ENCODE measurements at regions not wholly inside any gene's neighbourhood (a gene's known extent, or its start where the extent isn't known, plus 50 kb on each side); places are given as distances from the start of the nearest gene placed in this dataset.
"Not testable (repeated sequence)": the region's sequence is repeated elsewhere in the genome, so short reads cannot be mapped to it uniquely, and the experiment has no call there.

DNA sequence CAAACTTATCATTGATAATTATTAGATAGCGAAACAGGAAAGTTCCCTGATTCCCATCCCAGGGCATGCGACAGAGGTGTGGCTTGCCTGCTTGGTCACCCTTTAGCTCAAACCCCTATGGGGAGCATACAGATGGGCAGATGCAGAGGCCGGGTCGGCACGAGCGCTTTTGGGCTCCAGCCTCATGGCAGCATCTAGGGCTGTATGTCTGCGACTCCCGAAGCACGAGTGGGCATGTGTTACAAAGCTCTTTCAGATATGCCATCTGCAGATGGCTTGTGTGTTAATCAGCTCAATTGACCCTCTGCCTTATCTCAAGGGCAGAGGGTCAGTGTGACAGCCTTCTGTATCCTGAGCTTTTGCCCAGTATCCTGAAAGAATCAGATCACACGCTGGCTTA, 2069.3 kb upstream of the RAG2 start:
- no peaks in the 10 kb centered on the region for H3K4me1 Mint-ChIP-seq (ENCODE audit: low read depth)
- DNase-seq (ENCODE audit: low spot score), result peak; percentile 57
- no peaks in the 10 kb centered on the region for H3K36me3 Mint-ChIP-seq (ENCODE audit: low read depth)
- H3K27ac Mint-ChIP-seq (ENCODE audit: unreplicated experiment), result no peak overlapping the region
- peaks cover 2% of the 10 kb centered on the region for H3K9me3 Mint-ChIP-seq (ENCODE audit: low read depth)
- TF ChIP-seq, protein P1, sequence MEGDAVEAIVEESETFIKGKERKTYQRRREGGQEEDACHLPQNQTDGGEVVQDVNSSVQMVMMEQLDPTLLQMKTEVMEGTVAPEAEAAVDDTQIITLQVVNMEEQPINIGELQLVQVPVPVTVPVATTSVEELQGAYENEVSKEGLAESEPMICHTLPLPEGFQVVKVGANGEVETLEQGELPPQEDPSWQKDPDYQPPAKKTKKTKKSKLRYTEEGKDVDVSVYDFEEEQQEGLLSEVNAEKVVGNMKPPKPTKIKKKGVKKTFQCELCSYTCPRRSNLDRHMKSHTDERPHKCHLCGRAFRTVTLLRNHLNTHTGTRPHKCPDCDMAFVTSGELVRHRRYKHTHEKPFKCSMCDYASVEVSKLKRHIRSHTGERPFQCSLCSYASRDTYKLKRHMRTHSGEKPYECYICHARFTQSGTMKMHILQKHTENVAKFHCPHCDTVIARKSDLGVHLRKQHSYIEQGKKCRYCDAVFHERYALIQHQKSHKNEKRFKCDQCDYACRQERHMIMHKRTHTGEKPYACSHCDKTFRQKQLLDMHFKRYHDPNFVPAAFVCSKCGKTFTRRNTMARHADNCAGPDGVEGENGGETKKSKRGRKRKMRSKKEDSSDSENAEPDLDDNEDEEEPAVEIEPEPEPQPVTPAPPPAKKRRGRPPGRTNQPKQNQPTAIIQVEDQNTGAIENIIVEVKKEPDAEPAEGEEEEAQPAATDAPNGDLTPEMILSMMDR (IDR thresholded peaks at IDR 0.05), result no peak
- no peaks in the 10 kb centered on the region for H3K27me3 Mint-ChIP-seq (ENCODE audit: low read depth)
- no peak overlapping the region for H3K4me3 Mint-ChIP-seq (ENCODE audit: unreplicated experiment)

DNA sequence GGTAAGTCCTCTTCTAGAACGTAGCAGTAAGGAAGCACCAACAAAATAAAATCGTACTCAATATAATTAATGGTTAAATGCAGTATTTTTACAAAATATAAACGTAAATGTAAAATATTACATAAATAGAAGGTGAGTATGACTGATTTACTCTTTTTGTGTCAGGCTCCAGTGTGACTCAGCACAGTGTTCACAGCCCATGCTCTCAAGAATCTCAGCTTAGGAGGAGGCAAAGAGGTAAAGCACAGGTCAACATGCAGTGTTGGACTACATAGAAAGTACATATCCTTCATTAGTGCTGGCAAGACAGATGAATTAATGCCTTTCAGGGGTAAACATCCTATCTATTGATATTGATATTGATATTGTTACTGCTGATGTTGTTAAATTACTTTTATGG, 2050.6 kb upstream of the RAG2 start:
- Mint-ChIP-seq H3K27ac (ENCODE audit: unreplicated experiment) (no peak overlapping the region), H3K4me1 (ENCODE audit: low read depth) (no peaks in the 10 kb centered on the region), H3K36me3 (ENCODE audit: low read depth) (no peaks in the 10 kb centered on the region), H3K27me3 (ENCODE audit: low read depth) (no peaks in the 10 kb centered on the region), H3K9me3 (ENCODE audit: low read depth) (peaks cover 4% of the 10 kb centered on the region), H3K4me3 (ENCODE audit: unreplicated experiment) (no peak overlapping the region)
- no peak for DNase-seq (ENCODE audit: low spot score)
- TF ChIP-seq, protein P1 (IDR thresholded peaks at IDR 0.05), result no peak

DNA sequence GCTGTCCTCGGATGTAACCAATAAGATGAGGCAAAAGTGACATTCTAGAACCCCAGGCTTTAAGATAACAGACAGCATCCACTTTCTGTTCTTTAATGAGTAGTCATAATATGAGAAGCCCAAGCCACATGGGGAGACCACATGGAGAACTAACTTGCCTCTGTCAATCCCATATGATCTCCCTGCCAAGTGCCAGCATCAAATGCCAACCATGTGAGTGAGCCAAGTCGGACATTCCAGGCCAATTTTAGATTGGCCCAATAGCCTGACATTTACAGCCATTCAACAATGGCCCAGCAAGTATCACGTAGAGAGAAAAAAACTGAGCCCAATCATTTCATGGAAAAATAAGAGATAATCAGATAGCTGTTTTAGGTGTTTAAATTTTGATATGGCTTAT, 2048.3 kb upstream of the RAG2 start:
- no peaks in the 10 kb centered on the region for H3K4me1 Mint-ChIP-seq (ENCODE audit: low read depth)
- no peak overlapping the region for H3K4me3 Mint-ChIP-seq (ENCODE audit: unreplicated experiment)
- TF ChIP-seq, protein P1 (IDR thresholded peaks at IDR 0.05), result no peak
- no peaks in the 10 kb centered on the region for H3K36me3 Mint-ChIP-seq (ENCODE audit: low read depth)
- no peak for DNase-seq (ENCODE audit: low spot score)
- H3K9me3 Mint-ChIP-seq (ENCODE audit: low read depth), result peaks cover 6% of the 10 kb centered on the region
- no peaks in the 10 kb centered on the region for H3K27me3 Mint-ChIP-seq (ENCODE audit: low read depth)
- H3K27ac Mint-ChIP-seq (ENCODE audit: unreplicated experiment), result no peak overlapping the region

DNA sequence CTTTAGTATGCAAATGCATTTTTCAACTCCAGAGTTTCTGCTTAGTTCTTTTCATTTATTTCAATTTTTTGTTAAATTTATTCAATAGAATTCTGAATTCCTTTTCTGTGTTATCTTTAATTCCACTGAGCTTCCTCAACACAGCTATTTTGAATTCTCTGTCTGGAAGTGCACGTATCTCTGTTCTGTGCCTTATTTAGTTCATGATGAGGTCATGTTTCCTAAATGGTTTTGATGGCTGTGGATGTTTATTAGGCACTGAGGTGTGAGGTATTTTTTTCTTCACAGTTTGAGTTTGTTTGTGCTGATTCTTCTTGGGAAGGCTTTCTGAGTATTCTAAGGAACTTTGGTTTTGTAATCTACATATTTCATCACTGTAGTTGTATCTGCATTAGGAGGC, 2042.8 kb upstream of the RAG2 start:
- Mint-ChIP-seq H3K27me3 (ENCODE audit: low read depth) (no peaks in the 10 kb centered on the region), H3K36me3 (ENCODE audit: low read depth) (peaks cover 8% of the 10 kb centered on the region), H3K4me1 (ENCODE audit: low read depth) (no peaks in the 10 kb centered on the region), H3K4me3 (ENCODE audit: unreplicated experiment) (no peak overlapping the region), H3K9me3 (ENCODE audit: low read depth) (peaks cover 33% of the 10 kb centered on the region), H3K27ac (ENCODE audit: unreplicated experiment) (no peak overlapping the region)
- no peak for DNase-seq (ENCODE audit: low spot score)
- TF ChIP-seq, protein P1 (IDR thresholded peaks at IDR 0.05), result no peak

DNA sequence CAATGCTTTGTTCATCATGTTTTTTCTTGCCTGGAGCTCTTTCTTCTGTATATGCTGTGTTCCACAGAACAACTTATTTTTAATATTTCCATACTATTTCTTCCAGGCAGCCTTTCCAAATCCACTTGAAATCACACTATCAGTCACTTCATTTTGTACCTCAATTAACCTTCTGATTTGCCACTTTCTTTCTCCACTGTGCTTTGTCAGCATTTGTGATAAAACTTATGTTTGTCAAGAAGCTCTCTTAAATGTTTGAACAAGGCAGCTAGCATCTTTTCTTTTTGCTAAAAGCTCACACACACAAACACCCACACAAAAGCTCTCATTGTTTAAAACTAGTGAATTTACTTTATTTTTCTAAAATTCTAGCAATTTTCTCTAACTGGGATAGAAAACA, 2014.7 kb upstream of the RAG2 start:
- peaks cover 15% of the 10 kb centered on the region for H3K9me3 Mint-ChIP-seq (ENCODE audit: low read depth)
- H3K27ac Mint-ChIP-seq (ENCODE audit: unreplicated experiment), result no peak overlapping the region
- no peaks in the 10 kb centered on the region for H3K27me3 Mint-ChIP-seq (ENCODE audit: low read depth)
- H3K36me3 Mint-ChIP-seq (ENCODE audit: low read depth), result peaks cover 6% of the 10 kb centered on the region
- no peaks in the 10 kb centered on the region for H3K4me1 Mint-ChIP-seq (ENCODE audit: low read depth)
- H3K4me3 Mint-ChIP-seq (ENCODE audit: unreplicated experiment), result no peak overlapping the region
- TF ChIP-seq, protein P1 (IDR thresholded peaks at IDR 0.05), result no peak
- DNase-seq (ENCODE audit: low spot score), result no peak

DNA sequence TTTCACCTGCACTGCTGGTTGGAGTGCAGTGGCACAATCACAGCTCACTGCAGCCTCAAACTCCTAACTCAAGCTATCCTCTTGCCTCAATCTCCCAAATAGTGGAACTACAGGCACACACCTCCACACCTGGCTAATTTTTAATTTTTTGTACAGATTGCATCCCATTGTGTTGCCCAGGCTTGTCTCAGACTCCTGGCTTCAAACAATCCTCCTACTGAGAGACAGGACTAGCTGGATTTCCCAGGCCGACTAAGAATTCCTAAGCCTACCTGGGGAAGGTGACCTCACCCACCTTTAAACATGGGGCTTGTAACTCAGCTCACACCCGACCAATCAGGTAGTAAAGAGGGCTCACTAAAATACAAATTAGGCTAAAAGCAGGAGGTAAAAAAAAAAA, 2003.3 kb upstream of the RAG2 start:
- H3K4me3 Mint-ChIP-seq (ENCODE audit: unreplicated experiment); H3K9me3 Mint-ChIP-seq (ENCODE audit: low read depth); H3K36me3 Mint-ChIP-seq (ENCODE audit: low read depth); H3K4me1 Mint-ChIP-seq (ENCODE audit: low read depth); H3K27me3 Mint-ChIP-seq (ENCODE audit: low read depth); H3K27ac Mint-ChIP-seq (ENCODE audit: unreplicated experiment); DNase-seq (ENCODE audit: low spot score): not testable (repeated sequence)

All from chondrocyte (in vitro differentiated cells).